T-helper 2 cell treated with Interferon-gamma antibody and Interleukin-4, amounts not matched to agents 100 ng/mL and 5 ng/mL, for 36 hours (primary cell): ENCODE measurements at regions not wholly inside any gene's neighbourhood (a gene's known extent, or its start where the extent isn't known, plus 50 kb on each side); places are given as distances from the start of the nearest gene placed in this dataset.
"Not testable (repeated sequence)": the region's sequence is repeated elsewhere in the genome, so short reads cannot be mapped to it uniquely, and the experiment has no call there.

ENCODE experiments used
- intact Hi-C: fragments of 100-400 bp; cut with micrococcal nuclease; formaldehyde crosslinking; loops from one replicate; pipeline ENCODE4 v1.15.1; 2023

GRCh38 chr18:41695441-41695840, 259.6 kb upstream of the PIK3C3 start:
- intact Hi-C loops, result no loop called here

GRCh38 chr18:41693008-41693407, 262.0 kb upstream of the PIK3C3 start:
- intact Hi-C loops, result no loop called here

DNA sequence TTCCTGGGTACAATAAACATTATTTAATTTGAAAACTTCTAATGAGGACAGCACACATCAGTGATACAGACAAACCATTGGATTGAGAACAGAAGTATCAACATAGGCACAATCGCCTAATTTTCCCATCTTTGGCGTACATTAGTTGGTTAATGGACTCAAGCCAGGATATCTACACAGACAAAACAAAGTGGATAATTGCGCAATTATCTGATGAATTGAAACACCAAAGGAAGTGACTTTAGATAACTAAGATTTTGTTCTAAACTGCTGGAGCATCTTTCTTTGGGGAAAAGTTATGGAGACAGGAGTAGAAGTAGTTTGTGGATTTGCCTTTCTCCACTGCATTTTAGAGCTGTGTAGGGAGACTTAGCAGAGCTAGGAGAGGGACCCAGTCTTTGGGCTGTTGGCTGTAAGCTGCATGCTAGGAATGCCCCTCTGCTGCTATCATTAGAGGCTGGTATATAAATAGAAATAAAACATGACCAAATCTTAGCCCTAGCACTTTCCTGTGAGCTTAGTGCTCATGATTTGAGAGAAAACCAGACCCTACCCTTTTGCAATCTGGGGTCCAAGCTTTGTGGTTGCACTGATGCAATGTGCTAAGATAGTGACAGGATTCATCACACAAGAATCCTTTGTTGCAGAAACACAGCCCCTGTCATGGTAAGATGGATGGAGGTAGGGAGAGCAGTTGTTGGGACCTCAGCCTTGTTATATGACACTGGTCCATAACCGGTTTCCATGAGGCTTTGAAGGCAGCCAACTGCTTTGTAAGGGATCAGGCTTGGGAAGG, 264.5 kb upstream of the PIK3C3 start:
- intact Hi-C loops, result no loop called here

DNA sequence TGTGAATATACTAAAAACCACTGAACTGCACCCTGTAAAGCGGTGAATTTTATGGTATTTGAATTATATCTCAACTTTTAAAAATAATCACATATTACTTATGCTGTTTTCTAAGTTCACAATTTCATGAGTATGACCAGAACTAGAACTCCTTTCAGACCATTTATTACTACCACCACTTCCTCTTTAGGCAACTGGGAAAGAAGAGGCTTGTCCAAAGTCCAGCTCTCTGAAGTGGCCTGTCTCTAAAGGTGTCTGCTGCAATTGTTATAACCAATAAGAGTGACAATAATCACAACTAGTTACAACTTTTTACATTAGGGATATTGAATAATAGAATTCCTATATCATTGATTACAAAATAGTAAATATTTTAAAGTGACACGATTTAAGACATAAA, 267.9 kb upstream of the PIK3C3 start:
- intact Hi-C loops, result no loop called here

DNA sequence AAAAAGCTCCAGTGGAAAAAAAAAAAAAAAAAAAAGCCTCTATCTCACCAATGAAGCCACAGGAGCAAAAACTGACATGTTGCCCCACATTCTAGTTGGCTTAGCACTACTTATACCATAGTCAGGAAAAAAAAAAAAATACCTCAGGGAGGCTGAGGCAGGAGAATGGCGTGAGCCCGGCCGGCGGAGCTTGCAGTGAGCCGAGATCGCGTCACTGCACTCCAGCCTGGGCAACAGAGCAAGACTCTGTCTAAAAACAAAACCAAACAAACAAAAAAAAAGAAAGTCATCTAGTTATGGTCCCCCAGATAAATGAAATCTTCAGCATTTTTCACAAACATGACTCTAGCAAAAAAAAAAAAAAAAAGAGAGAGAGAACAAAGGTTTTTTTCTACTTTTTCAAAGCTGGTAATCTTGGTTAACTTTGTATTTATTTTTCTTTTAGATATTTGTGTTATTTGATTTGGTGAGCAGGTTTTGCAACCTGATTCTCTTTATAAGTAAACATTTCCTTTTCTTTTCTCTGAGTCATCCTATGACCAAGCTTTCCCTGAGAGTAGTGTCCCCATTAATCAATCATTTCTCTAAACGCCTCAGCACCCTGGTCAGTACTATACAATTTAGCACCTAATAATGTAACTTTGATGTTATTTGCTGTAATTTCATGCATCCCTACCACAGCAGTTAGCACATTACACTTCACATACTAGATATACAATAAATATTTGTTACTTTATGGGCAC, 273.7 kb upstream of the PIK3C3 start:
- intact Hi-C loops, result no loop called here

- intact Hi-C loops, result no loop called here
These were observed 280.5 kb upstream of the PIK3C3 start for GRCh38 chr18:41674506-41674905.

DNA sequence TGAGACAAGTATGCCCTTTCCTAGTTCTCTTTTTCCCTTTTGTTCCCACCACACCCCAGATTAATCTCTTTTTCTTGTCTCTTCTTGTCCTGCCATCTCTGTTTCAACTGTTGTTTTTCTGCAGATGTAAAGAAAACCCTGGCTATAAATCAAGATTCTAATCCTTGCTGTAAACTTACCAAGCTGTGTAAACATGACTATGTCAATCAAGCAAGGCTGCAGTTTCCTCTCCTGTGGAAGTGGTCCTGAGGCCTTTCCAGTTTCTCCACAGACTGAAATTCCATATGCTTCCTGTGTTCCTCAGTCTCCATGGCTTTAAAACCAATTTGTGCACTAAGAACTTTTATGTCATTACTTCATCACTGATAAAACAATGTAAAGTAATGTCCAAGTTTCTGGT, 288.8 kb upstream of the PIK3C3 start:
- intact Hi-C loops, result no loop called here

DNA sequence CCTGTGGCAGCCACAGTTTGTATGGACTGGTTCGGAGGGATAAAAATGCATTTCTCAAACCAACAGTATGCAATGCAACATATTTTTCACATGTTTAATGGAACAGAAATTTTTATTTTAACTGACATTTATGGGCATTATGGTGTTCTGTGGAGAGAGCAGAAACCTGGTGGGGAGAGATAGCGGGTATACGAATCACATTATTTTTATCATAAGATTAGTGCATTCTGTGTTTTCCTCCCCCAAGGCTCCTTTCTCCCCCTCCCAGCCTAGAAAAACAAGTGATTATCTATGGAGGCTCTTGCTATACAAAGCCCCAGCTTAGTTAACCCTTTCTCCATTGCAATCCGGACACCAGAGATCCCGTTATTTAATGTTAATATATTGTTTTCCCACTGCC, 289.8 kb upstream of the PIK3C3 start:
- intact Hi-C loops, result no loop called here

DNA sequence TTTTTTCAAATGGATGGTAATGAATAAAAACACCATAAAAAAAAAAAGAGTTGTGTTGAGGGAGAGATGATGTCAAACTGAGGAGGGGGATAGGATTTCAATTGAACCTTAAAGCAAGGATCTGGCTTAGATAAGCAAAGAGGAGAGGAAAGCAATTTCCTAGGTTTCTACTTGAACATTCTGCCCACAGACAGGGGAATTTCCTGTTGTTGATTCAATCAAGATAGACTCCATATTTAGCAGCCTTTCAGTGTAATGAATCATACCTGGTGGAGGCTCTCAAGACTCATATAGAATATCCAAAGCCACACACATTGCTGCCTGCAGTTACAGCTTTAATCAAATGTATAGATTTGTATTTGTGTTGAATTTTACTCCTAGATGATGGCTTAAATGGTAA, 294.4 kb upstream of the PIK3C3 start:
- intact Hi-C loops, result no loop called here

DNA sequence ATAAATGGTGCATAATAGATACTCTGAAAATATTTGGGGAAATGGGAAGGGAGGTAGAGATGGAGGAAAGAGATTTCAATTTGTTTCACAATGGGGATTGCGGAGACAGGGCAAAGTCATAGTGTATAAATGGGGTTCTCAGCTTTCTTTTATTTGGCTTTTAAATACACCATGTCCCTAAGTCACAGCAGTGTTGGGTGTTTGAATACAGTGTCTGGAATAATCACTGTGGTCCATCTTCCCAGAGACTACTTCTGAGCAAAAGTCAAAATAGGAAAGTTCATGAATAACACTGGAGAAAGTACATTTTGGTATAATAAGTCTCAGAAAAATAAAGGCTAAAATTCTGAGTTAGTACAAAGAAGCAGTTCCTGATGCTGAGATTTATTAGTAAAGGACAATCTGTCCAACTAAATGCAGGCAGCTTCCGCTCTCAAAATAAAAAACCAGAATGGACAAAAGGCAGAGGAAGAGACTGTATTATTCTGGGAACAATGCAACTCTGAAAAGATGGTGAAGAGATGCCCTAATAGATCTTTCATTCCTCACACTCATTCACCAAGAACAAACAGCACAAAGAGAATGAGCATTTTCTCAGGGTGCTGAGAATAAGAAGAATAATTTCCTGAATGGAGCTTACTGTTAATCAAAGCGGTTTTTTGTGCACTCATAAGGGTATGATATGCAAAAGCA, 295.4 kb upstream of the PIK3C3 start:
- intact Hi-C loops, result no loop called here

- intact Hi-C loops, result no loop called here
These were observed 297.8 kb upstream of the PIK3C3 start for GRCh38 chr18:41657189-41657588.

DNA sequence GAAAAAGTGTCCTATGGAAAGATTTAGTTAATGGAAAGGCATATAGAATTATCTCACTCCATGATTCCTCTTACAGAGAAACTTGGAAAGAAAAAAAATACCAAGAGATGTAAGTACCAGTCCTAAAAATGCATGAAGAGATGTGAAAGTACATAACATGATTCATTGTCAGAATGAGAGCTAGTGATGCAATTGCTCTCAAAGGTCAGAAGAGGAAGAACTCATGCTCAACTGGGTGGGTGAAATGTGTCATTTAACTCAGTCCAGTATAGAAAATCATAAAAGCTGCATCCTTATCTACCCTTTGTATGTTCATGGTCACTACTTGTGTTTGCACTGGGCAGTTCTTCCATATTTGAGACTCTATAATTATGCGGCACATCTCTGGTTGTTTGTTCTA, 300.0 kb upstream of the PIK3C3 start:
- intact Hi-C loops, result no loop called here

GRCh38 chr18:41647914-41648313, 307.1 kb upstream of the PIK3C3 start:
- intact Hi-C loops, result no loop called here

GRCh38 chr18:41646915-41647620, 308.0 kb upstream of the PIK3C3 start:
- intact Hi-C loops, result no loop called here

GRCh38 chr18:41645589-41646360, 309.3 kb upstream of the PIK3C3 start:
- intact Hi-C loops, result no loop called here

DNA sequence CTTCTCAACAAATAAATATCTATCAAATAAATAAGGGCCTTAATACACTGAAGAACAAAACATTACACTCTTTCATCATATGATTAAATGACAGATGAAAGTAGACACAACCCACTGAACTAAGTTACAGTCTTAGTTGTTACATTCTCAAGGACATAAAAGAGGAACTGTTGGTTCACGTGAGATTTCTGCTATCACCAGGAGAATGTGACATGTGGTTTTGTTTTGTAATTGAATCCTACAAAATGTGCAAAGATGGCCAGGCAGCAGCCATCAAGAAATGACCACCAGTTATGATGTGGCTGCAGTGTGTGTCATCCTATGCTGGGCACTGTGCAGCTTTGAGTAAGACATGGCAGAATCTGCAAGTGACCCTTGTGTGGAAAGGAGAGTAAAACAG, 310.6 kb upstream of the PIK3C3 start:
- intact Hi-C loops, result no loop called here

DNA sequence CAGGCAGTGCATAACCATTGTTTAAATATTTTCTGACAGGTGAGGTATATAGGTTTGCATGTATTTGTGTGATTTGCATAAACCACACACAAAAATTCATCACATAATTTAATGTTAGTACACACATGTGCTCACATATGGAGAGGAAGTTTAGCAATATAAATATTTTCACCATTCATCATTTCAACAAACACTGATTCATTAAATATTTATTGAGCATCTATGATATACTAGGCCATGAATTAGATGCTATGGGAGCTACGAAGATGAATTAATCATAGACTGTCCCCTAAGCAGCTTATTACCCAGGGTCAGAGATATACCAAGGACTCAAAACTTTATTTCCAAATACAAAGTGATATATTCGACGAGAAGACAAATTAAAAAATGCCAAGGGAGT, 311.6 kb upstream of the PIK3C3 start:
- intact Hi-C loops, result no loop called here

DNA sequence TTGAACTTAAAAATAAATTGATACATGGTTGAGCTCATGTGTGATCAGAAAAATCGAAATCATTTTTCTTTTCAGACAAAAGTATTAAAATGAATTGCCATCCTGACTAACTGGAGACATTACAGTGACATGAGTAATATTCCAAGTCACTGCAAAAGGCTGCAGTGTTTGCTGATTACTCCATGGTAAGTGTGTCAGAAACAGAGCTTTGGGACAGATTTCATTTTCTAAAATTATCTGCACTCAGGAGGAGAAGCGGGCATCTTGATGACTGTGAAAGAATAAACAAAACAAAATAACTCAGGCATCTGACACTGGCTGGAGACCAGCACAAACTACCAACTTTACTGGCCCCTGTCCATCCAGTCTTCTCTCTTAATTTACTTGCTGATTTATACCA, 312.3 kb upstream of the PIK3C3 start:
- intact Hi-C loops, result no loop called here

- intact Hi-C loops, result no loop called here
These were observed 315.8 kb upstream of the PIK3C3 start for GRCh38 chr18:41639218-41639617.

- intact Hi-C loops, result not testable (repeated sequence)
These were observed 323.2 kb upstream of the PIK3C3 start for GRCh38 chr18:41631723-41632285.
